ENCODE measurements at regions not wholly inside any gene's neighbourhood (a gene's known extent, or its start where the extent isn't known, plus 50 kb on each side); places are given as distances from the start of the nearest gene placed in this dataset.

DNA sequence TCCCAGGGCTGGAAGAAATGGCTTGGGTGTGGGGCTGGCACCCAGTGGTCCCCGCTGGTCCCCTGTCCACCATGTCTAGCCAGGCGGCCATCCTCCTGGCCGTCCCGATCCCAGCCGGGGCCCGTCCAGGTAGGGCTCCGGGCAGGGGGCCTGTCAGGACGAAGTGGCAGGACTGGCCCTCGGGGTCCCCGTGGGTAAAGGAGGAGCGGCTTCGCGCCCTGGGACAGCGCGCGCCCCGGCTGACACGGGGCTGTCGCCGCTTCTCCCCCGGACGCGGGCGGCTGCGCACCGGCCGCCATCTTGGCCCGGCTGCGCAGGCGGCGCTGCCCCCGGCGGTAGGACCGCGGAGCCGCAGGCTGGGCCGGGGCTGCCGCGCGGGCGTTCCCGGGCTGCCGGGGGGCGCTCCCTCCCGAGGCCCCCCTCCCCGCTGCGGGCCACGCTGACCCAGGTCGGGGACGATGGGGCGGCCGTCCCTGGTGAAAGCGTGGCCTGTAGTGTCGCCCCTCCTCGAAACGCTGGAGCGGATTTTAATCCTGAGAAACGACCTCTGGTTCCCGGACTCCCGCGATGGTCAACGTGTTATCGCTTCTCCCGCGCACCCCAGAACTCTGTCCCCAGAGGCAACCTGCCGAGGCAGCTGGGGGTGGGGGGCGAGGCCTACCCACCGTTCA is 60.4 kb upstream of the BCOR start:
- Histone ChIP-seq H3K9me3 (ENCODE audit: control insufficient read depth in 2 of 3, insufficient read depth in 1 of 3, low read length in 3 of 3) (no peaks in the 10 kb centered on the region), H3K4me3 (ENCODE audit: low read length in 3 of 3) (peak overlapping the region; percentile 6 to 55 (median 24)), H3K9ac (ENCODE audit: low read length in 3 of 3) (peak overlapping the region in 1 of 3 donors; percentile 61), H3K27me3 (ENCODE audit: control insufficient read depth, insufficient read depth, low read length) (peaks cover 3% of the 10 kb centered on the region), H3K27ac (ENCODE audit: low read depth in 2 of 2, low read length in 2 of 2) (peak overlapping the region; percentile 53 to 57), H3K36me3 (ENCODE audit: control insufficient read depth in 2 of 3, insufficient read depth in 3 of 3, low read length in 3 of 3) (no peaks in the 10 kb centered on the region), H3K4me1 (ENCODE audit: control insufficient read depth in 2 of 3, insufficient read depth in 2 of 3, low read depth in 1 of 3, low read length in 3 of 3) (peaks cover 0 to 3% (median 0%) of the 10 kb centered on the region in 3 donors)
- TF ChIP-seq, protein P1, sequence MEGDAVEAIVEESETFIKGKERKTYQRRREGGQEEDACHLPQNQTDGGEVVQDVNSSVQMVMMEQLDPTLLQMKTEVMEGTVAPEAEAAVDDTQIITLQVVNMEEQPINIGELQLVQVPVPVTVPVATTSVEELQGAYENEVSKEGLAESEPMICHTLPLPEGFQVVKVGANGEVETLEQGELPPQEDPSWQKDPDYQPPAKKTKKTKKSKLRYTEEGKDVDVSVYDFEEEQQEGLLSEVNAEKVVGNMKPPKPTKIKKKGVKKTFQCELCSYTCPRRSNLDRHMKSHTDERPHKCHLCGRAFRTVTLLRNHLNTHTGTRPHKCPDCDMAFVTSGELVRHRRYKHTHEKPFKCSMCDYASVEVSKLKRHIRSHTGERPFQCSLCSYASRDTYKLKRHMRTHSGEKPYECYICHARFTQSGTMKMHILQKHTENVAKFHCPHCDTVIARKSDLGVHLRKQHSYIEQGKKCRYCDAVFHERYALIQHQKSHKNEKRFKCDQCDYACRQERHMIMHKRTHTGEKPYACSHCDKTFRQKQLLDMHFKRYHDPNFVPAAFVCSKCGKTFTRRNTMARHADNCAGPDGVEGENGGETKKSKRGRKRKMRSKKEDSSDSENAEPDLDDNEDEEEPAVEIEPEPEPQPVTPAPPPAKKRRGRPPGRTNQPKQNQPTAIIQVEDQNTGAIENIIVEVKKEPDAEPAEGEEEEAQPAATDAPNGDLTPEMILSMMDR (IDR thresholded peaks at IDR 0.05; ENCODE audit: borderline replicate concordance, extremely low read depth, insufficient read depth) = peak; percentile 21
- intact Hi-C loops (cut with DNase I) = no loop called here
- DNase-seq (peak in 3 of 5 donors; percentile 46 to 70 (median 46)), FAIRE-seq (no peak)

DNA sequence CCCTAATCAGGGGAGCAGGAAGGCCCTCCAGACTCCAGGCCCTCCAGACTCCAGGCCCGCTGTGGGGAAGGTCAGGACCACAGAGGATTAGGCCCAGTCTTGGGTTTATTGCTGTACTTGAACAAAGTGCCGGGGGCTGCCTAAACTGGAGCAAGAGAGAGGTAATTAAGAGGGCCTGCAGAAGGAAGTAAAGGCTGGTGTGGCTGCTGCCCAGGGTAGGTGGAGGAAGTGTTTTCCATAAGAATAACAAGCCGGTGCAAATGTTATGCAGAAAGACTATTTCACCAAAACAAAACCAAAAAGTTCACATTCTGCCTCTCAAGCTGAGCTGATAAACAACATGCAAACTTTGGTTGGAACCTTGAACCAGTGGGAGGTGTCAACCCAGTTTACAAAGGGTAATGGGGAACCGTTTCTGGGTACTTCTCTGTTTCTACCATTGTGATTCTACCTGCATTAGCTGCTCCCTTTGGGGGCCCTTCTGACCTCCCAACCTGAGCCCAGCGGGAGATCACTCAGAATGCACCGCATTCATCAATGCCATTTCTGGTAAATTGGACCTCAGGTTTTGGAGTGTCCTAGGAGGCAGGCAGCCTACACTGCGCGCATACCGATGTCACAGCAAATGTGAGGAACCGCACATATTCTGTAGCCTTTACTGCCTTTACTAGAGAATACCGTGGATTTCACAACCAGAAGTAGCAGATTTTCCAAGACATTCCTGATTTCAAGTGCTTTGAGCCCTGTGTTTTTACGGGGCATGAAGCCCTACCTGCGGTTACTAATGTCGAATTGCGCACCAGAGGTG is 59.7 kb upstream of the BCOR start:
- H3K27ac ChIP-seq (ENCODE audit: low read depth in 2 of 2, low read length in 2 of 2) = peak overlapping the region in 1 of 2 donors; percentile 57
- peaks cover 3% of the 10 kb centered on the region for H3K27me3 ChIP-seq (ENCODE audit: control insufficient read depth, insufficient read depth, low read length)
- peak overlapping the region in 1 of 3 donors; percentile 26 for H3K9ac ChIP-seq (ENCODE audit: low read length in 3 of 3)
- intact Hi-C loops (cut with DNase I) = no loop called here
- no peaks in the 10 kb centered on the region for H3K36me3 ChIP-seq (ENCODE audit: control insufficient read depth in 2 of 3, insufficient read depth in 3 of 3, low read length in 3 of 3)
- H3K4me1 ChIP-seq (ENCODE audit: control insufficient read depth in 2 of 3, insufficient read depth in 2 of 3, low read depth in 1 of 3, low read length in 3 of 3) = peaks cover 0 to 3% (median 0%) of the 10 kb centered on the region in 3 donors
- no peak for DNase-seq
- TF ChIP-seq, protein P1 (IDR thresholded peaks at IDR 0.05; ENCODE audit: borderline replicate concordance, extremely low read depth, insufficient read depth) = no peak
- H3K9me3 ChIP-seq (ENCODE audit: control insufficient read depth in 2 of 3, insufficient read depth in 1 of 3, low read length in 3 of 3) = no peaks in the 10 kb centered on the region
- peak overlapping the region; percentile 6 to 44 (median 24) for H3K4me3 ChIP-seq (ENCODE audit: low read length in 3 of 3)
- no peak for FAIRE-seq

DNA sequence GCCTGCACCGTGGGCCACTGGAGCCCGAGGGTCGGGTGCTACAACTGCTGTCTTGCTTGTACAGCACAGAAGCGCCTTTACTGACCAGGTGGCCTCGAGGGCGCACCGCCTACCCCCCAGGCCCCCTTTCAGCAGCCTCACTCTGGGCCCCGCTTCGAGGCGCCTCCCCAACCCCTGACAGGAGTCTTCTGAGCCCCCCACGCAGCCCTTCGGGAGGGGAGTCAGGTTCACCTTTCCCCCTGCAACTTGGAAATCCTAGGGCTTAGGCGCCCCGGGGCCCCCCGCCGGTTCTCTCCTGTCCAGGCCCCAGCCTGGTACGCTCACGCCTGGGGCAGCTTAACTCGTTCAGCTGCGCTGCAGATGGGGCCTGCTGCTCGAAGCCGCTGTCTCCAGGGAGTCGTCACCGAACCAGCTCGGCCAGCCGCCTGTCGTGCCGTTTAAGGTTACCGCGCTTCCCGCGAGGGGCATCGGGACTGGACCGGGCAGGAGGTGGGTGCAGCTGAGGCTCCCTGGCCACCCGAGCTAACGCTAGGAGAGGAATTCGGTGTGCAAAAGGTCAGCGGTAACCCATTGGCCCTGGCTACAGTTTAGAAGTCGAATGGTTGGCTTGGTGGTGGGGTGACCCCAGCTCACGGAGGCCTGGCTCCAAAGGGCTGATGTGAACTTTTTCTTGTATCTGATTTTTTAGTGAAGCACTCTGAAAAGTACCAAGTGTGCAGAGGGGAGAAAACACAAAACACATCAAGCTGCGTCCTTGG is 58.9 kb upstream of the BCOR start:
- TF ChIP-seq, protein P1 (IDR thresholded peaks at IDR 0.05; ENCODE audit: borderline replicate concordance, extremely low read depth, insufficient read depth) = no peak
- peaks cover 3% of the 10 kb centered on the region for H3K27me3 ChIP-seq (ENCODE audit: control insufficient read depth, insufficient read depth, low read length)
- FAIRE-seq (no peak), DNase-seq (peak in 2 of 5 donors; percentile 32 to 54)
- H3K4me1 ChIP-seq (ENCODE audit: control insufficient read depth in 2 of 3, insufficient read depth in 2 of 3, low read depth in 1 of 3, low read length in 3 of 3) = peaks cover 0 to 3% (median 0%) of the 10 kb centered on the region in 3 donors
- intact Hi-C loops (cut with DNase I) = no loop called here
- H3K9ac ChIP-seq (ENCODE audit: low read length in 3 of 3) = no peak overlapping the region
- no peak overlapping the region for H3K4me3 ChIP-seq (ENCODE audit: low read length in 3 of 3)
- no peak overlapping the region for H3K27ac ChIP-seq (ENCODE audit: low read depth in 2 of 2, low read length in 2 of 2)
- H3K9me3 ChIP-seq (ENCODE audit: control insufficient read depth in 2 of 3, insufficient read depth in 1 of 3, low read length in 3 of 3) = no peaks in the 10 kb centered on the region
- no peaks in the 10 kb centered on the region for H3K36me3 ChIP-seq (ENCODE audit: control insufficient read depth in 2 of 3, insufficient read depth in 3 of 3, low read length in 3 of 3)

Measured in kidney (tissue), 13 donors.